GM18868 (cell line): ENCODE measurements at regions not wholly inside any gene's neighbourhood (a gene's known extent, or its start where the extent isn't known, plus 50 kb on each side); places are given as distances from the start of the nearest gene placed in this dataset.
"Not testable (repeated sequence)": the region's sequence is repeated elsewhere in the genome, so short reads cannot be mapped to it uniquely, and the experiment has no call there.

Experiments used
- ATAC-seq: cut with Tn5 transposase; IDR thresholded peaks from one replicate; pipeline ENCODE4 v1.9.1; 2021; ENCODE audit warnings: mild to moderate bottlenecking, moderate library complexity; ENCODE audit not compliant: unreplicated experiment

DNA sequence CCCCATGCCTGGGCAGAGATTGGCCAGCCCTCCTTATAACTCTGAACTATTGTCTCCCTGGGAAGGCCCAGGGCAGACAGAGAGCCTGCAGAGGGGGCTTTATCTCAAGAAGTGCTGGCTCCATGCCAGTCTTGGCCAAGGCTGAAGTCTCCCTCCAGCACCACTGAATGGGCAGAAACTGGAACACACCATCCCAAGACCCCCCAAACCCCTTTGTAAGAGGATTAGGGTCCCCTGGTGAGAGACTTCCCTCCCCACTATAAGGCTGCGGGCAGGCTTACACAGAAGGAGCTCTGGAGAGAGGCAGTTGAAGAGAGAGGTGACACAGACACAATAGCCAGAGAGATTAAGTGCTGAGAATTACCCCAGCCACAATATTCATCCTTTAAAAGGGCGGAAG, 97.2 kb downstream of the NAV1 start:
- ATAC-seq, result no peak

- no peak for ATAC-seq
These were observed 97.6 kb downstream of the NAV1 start for GRCh38 chr1:201636510-201636971.

DNA sequence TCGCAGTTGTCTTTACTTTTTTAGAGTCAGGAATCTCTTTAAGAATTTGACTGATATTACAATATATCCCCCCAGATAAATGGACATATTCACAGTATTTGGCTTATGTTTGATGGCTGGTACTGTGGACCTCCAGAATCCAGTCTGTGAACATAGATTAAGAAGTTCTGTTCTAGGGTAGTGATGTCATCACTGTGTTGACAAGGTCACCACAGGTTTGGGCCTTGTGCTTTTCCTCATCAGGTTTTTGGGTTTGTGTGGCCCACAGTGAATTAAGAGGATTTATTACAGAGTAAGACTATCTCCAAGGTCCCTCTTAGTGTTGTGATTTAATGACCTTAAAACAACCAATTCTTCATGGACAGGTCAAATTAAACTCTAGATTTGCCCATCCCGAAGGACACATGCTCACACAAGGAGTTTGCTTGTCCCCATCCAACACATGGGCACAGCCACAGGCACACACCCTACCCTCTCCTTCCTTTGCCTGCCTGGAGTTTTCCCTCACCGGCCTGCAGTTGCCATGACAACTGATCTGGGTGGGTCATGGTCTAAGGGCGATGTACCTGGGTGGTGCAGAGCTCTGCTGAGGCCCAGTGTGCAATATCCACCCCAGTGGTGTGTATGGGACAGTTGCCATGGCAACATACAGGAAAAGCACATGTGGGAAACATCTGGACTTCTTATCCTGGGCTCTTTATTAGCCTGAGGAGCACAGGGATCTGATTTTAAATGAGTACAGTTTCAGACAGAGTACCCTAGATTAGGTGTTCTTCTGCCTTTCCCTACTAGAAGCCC, 98.6 kb downstream of the NAV1 start:
- ATAC-seq, result no peak

- ATAC-seq, result no peak
These were observed 100.5 kb downstream of the NAV1 start for GRCh38 chr1:201639391-201639790.

DNA sequence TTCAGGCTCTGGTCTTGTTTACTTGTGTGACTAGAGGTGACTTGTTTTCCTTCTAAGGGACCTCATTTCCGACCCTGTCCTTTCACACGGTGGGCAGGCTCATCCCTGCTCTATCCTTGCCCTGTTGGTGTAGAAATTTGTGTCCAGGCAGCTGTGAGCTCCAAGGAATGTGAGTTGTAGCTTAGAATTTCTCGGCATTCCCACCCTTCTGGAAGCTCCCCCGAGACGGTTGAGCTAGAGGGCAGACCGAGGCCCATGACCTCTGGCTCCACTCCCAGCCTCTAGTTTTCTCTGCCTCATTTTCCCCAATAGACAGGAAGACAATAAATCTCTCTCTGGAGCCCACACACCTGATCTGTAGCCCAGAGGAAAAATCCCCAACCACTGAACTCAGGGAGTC, 100.9 kb downstream of the NAV1 start:
- ATAC-seq, result no peak

DNA sequence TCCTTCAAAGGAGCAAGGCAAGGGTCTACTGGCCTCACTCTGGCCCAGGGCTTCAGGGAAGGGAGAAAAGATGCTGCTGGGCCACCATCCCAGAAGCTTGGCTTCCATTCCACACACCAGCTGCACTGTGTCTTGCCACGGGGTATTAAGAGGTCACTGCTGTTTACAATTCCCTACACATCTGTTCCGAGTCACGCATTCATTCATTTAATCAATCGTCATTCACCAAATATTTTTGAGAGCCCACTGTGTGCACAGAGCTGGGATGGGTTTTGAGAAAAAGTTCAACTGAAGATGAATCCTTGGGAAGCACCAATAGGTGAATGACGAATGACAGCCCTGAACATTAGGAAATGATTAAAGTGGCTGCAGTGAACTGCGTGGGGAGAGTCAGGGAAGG, 101.7 kb downstream of the NAV1 start:
- ATAC-seq, result no peak

DNA sequence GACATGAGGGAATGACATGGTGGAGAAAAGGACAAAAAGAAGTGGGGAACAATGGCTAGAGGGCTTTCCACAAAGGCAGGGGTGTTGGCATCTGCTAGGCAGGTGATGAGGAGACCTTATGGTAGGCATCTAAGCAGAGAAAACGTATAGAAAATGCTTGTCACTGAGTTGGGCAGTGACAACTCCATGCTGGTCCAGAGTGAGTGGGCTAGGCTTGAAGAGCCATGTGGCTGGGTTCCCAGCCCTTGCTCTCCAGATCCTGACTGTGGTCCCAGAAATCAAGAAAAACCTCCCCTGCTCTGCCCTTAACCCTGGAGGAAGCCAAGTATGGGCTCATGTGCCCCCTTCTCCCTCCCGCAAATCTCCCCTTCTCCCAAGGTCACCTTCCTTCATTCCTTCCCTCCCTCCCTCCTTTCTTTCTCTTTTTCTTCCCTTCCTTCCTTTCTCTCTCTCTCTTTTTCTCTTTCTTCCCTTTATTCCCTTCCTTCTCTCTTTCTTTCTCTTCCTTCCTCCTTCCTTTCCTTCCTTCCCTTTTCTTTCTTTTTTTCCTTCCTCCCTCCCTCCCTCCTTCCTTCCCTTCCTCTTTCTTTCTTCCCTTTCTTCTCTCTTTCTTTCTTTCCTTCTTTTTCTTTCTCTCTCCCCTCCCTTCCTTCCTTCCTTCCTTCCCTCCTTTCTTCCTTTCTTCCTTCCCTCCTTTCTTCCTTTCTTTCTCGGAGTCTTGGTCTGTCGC, 102.8 kb downstream of the NAV1 start:
- no peak for ATAC-seq

DNA sequence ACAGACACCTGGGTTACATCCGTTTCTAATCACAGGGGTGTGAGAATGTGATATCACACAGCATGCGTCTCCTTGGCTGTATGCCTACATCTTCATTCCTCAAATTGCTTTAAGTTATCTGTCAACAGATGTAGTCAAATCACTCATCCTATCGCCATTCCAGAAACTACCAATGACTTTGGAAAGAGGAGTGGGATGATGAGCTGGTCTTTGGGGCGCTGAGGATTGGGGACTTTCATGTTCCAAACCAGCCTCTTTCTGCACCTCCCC, 104.8 kb downstream of the NAV1 start:
- ATAC-seq, result no peak

- ATAC-seq, result no peak
These were observed 105.3 kb downstream of the NAV1 start for GRCh38 chr1:201644197-201644596.

- not testable (repeated sequence) for ATAC-seq
These were observed 106.1 kb downstream of the NAV1 start for GRCh38 chr1:201645000-201645399.

DNA sequence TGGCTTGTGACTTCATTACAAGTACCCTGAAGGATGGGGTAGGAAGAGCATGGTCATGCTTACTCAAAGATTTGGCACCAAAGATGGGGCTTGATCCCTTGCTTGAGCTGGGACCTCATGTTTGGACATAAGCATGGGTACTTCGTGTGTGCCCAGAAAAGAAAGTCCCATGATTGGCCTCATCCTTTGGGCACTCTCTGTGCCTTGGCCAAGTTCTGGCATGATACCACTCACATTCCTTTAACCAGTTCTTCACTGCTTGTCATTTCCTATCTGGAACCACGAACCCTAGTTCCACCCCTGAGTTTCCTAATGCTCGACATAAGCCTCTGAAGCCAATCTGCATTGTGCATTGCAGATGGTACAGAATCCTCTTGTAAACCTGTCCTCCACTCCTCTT, 107.0 kb downstream of the NAV1 start:
- no peak for ATAC-seq

DNA sequence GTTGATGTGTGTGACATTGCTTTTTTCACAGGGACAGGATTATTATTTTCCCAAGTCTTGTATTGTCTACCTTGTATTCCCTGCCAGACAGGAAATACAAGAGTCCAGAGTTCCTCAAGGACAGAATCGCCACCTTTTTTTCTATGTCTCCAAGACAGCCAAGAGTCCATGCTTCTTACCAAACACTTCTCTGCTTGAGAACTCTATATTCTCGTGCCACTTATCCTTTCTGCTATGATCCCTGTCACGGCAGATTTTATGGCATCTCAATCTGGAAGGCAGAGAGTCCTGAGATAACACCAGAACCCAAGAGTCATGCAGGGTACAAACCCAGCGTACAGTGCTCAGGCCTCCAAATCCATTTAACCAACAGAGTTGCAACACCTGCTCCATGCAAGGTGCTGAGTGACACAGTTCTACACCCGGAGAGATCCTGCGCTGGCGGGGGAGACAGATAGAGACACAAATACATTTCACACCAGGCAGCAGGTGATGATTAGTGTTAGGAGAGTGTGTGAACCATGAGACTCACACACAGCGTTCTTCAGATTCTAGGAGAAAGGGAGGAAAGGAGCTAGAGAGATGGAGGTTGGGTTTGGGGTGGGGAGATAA, 107.6 kb downstream of the NAV1 start:
- no peak for ATAC-seq

DNA sequence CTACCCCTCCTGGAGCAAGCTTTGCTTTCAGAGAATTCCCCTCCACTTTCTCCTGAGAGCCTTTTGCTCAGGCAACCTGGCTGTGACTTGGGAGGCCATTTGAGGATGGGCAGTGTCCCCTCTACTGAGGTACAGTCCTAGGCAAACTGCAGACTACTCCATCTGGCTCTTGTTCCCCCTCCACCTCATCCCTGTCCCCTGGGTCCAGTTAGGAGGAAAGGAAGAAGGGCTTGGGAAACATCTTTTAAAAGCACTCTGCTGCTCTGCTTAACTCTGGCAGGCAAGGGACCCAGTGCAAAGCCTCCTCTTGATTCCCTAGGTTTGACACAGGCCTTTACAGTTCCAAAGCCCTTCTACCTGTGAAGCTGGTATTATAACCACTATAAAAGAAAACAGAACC, 108.2 kb downstream of the NAV1 start:
- no peak for ATAC-seq

DNA sequence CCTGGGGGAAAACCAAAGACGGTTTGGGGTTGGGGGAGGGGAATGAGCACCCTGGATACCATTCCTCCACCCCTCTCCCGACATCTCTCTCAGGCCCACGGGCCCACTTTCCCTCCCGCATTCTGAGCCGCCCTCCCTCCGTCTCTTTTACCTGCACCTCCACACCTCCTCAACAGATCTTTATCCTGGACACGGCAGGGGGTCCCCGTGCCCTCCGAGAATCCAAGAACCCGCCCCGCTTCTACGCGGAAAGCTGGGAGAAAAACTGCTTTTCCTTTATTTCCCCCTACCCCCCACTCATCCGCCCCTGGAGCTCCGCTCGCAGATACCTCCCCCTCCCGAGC, 108.8 kb downstream of the NAV1 start:
- no peak for ATAC-seq

- ATAC-seq, result no peak
These were observed 109.4 kb downstream of the NAV1 start for GRCh38 chr1:201648066-201648906.

GRCh38 chr1:201648907-201649721, 110.2 kb downstream of the NAV1 start:
- no peak for ATAC-seq

- ATAC-seq, result no peak
These were observed 111.1 kb downstream of the NAV1 start for GRCh38 chr1:201649761-201650622.

- ATAC-seq, result no peak
These were observed 111.7 kb downstream of the NAV1 start for GRCh38 chr1:201650623-201650933.

DNA sequence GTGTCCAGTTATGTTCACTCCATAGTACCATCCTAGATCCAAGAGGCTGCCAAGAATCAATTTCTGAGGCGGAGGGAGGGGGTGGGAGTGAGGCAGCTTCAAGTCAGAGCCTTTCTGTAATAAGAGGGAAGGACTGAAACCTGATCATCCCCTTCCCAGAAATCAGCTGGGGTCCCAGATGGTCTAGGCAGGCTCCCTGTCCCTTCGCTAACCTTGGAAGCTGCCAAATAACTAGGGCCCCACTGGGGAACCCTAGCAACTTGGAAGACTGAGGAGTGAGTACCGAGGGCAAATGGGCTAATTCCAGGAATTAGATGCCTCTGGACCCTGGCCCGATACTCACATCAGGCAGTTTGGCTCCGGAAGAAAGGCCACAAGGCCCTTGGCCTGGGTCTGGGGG, 113.3 kb downstream of the NAV1 start:
- no peak for ATAC-seq

- ATAC-seq, result no peak
These were observed 114.3 kb downstream of the NAV1 start for GRCh38 chr1:201653233-201653632.
